LNCAP (cell line): ENCODE measurements at regions not wholly inside any gene's neighbourhood (a gene's known extent, or its start where the extent isn't known, plus 50 kb on each side); places are given as distances from the start of the nearest gene placed in this dataset.

Experiments
- CTCF ChIP-seq: fragments of 450-650 bp; IDR thresholded peaks from 2 replicates; pipeline ENCODE4 v1.5.1; 2017; ENCODE audit warnings: mild to moderate bottlenecking

- no peak for TF ChIP-seq CTCF
These were observed 150.9 kb downstream of the SPRY1 start for GRCh38 chr4:123547216-123548165.

DNA sequence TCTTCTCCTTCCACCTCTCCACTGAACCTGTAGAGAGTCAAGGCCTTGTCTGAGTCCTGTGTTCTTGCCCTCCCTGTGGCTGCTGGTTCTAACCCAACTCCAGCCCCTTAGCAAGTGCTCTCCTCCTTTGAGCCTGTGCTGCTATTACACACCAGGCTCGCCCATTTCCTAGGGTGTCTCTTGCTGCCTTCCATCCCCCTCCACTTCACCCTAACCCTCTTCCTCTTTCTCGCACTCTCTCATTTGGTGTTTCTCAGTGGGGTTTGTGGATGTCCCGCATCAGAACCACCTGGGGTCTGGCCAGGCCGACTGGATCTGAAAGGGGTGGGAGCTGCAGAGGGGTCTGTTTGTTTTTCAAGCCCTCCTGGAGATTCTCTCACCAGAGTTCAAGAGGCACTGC lies 156.7 kb downstream of the SPRY1 start:
- no peak for TF ChIP-seq CTCF

GRCh38 chr4:123553733-123554637 lies 157.4 kb downstream of the SPRY1 start:
- TF ChIP-seq CTCF: no peak

DNA sequence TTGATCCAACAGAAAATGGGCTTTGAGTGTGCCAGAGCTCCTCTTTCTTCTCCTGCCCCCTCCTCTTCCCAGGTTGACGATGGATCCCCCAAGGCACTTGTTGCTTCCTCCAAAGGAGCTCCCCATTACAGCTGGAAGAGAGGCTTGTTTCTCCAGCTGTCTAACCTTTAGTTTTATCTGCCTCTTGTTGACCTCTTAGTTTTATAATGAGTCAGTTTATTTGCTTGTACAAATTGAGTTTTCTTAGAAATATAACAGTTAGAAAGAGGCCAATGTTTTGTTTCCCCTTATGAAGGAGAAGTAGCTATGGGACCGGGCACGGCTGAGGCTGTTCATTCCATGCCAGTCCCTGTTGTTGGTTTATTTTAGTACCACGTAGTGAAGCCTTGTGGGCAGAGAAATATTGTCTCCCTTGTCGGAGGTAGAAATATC lies 158.2 kb downstream of the SPRY1 start:
- TF ChIP-seq CTCF: no peak

DNA sequence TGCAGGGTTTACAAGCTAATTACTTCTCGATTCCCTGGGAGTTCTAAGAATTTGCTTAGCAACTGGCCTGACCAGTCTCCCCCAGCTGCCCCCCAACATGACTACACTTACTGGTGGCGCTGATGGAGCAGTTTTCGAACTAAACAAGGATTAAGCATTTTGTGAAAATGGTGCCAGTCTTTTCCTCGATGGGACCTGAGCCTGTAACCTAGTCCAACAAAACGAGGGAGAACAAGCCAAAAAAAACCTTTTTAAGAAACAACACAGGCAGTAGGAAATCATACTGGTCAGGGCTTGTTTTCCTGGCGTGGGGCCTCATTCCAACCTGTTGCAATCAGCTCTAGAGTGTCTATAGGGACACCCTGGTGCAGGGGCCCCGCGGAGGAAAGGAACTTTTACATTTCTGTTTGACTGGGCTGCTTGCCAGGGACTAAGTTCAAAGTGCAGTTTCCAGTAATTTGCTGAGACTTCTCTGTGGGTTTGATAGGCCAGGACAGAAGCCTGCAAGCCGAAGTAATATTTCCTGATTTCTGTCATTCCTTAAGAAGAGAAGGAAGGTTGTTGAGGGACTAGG lies 158.7 kb downstream of the SPRY1 start:
- TF ChIP-seq CTCF: no peak

GRCh38 chr4:123555807-123556273 lies 159.2 kb downstream of the SPRY1 start:
- no peak for TF ChIP-seq CTCF

GRCh38 chr4:123556526-123556925 lies 159.9 kb downstream of the SPRY1 start:
- no peak for TF ChIP-seq CTCF
